Kidney epithelial cell (primary cell): ENCODE measurements at regions not wholly inside any gene's neighbourhood (a gene's known extent, or its start where the extent isn't known, plus 50 kb on each side); places are given as distances from the start of the nearest gene placed in this dataset.

ENCODE experiments used
- DNase-seq: peaks from one replicate; pipeline ENCODE4 v3.0.0-alpha.2; 2010; ENCODE audit warnings: low read depth
- H3K27me3 ChIP-seq: 2 replicates; pipeline ENCODE4 v1.6.0; 2011; ENCODE audit warnings: low read length; ENCODE audit not compliant: control insufficient read depth, insufficient read depth
- H3K36me3 ChIP-seq: 2 replicates; pipeline ENCODE4 v1.5.1; 2011; ENCODE audit warnings: low read length; ENCODE audit not compliant: control insufficient read depth, insufficient read depth
- H3K4me3 ChIP-seq: 2 replicates; pipeline ENCODE4 v1.5.1; 2011; ENCODE audit warnings: low read depth, mild to moderate bottlenecking, control low read depth, low read length
- CTCF ChIP-seq: IDR thresholded peaks from 2 replicates; pipeline ENCODE4 v1.5.1; 2011; ENCODE audit warnings: mild to moderate bottlenecking, moderate library complexity, low read length, control low read depth, inconsistent platforms; ENCODE audit not compliant: insufficient read depth, poor library complexity, severe bottlenecking

GRCh38 chr21:24097181-24097580 lies 1510.1 kb downstream of the MRPL39 start:
- Histone ChIP-seq H3K27me3 (no peaks in the 10 kb centered on the region), H3K4me3 (no peak overlapping the region), H3K36me3 (no peaks in the 10 kb centered on the region)
- no peak for TF ChIP-seq CTCF
- DNase-seq, result no peak

DNA sequence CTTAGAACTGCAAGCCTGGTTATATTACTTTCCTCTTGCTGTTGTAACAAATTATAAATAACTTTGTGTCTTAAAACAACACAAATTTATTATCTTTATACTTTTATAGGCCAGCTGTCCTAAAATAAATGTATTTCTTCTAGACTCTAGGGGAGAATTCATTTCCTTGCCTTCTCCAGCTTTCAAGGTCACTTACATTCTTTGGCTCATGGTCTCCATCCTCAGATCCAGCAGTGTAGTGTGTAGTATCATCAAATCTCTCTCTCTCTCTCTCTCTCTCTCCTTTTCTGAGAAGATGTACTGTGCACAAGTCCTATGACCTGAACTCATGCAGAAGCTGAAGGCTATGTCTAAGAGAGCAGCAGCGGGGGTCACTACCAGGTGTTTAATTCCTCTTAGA lies 1510.6 kb downstream of the MRPL39 start:
- Histone ChIP-seq H3K4me3 (no peak overlapping the region), H3K27me3 (no peaks in the 10 kb centered on the region), H3K36me3 (no peaks in the 10 kb centered on the region)
- DNase-seq, result no peak
- TF ChIP-seq CTCF, result no peak

DNA sequence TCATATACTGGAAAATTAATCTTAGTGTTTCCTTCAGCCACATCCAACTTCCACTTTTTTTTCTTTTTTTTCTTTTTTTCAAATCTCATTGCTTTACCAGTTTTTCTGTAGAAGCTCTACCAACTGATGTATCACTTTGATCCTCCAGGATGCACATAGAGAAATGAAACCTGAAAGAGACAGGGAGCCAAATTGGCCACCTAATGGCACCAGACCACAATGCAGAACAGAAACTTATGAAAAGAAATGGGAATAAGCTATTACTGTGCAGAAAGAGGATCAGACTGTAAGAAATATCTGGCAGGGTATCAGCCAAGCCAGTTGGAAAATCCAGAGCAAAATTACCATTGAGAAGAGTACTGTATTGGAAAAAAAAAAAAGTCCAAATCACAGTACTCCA lies 1514.2 kb downstream of the MRPL39 start:
- Histone ChIP-seq H3K27me3 (no peaks in the 10 kb centered on the region), H3K36me3 (no peaks in the 10 kb centered on the region), H3K4me3 (no peak overlapping the region)
- DNase-seq, result no peak
- TF ChIP-seq CTCF, result no peak

- TF ChIP-seq CTCF, result no peak
- Histone ChIP-seq H3K27me3 (no peaks in the 10 kb centered on the region), H3K4me3 (no peak overlapping the region), H3K36me3 (no peaks in the 10 kb centered on the region)
- DNase-seq, result no peak
Measured at GRCh38 chr21:24076179-24076578, 1531.1 kb downstream of the MRPL39 start.

DNA sequence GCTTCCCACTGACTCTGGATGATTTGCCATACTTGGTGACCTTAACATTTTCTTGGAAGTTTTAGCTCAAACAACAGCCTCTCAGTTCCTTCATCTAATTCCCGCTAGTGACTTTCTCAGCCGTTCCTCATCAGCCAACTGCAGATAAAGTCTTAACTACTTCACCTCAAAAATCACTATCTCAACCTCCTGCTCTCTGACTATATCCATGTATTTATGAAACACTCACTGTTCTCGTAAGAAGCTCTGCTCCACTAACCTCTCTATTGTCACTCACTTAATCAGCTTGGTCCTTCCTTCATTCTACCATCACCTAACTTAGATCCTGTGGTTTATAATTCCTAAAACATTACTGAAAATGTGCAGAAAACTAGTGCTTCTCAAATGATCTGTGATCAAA lies 1551.6 kb downstream of the MRPL39 start:
- Histone ChIP-seq H3K4me3 (no peak overlapping the region), H3K27me3 (no peaks in the 10 kb centered on the region), H3K36me3 (no peaks in the 10 kb centered on the region)
- DNase-seq, result no peak
- TF ChIP-seq CTCF, result no peak

DNA sequence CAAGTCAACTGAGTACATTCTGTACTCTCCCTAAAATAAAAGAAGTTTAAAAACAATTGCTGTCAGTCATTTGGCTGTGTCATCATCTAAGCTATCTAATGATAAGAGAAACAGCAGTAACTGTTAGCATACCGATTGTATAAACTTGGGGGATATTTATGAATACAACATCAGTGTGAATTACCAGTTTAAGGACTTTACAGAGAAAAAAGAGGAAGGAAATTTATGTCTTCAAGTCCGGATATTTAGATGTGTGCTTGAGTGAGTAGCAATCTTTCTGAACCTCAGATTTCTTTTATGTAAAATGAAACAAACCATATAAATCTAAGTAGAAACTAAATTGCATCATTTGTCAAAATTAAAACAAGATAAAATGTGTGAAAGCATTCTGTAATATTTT lies 1557.0 kb downstream of the MRPL39 start:
- Histone ChIP-seq H3K4me3 (no peak overlapping the region), H3K27me3 (no peaks in the 10 kb centered on the region), H3K36me3 (no peaks in the 10 kb centered on the region)
- no peak for TF ChIP-seq CTCF
- no peak for DNase-seq
